ENCODE measurements at regions not wholly inside any gene's neighbourhood (a gene's known extent, or its start where the extent isn't known, plus 50 kb on each side); places are given as distances from the start of the nearest gene placed in this dataset.
"Not testable (repeated sequence)": the region's sequence is repeated elsewhere in the genome, so short reads cannot be mapped to it uniquely, and the experiment has no call there.

GRCh38 chr7:80008039-80008438, 126.6 kb upstream of the GNAI1 start:
- intact Hi-C loops (cut with DNase I) = no loop called here
- DNase-seq (no peak), ATAC-seq (no peak)
- TF ChIP-seq CTCF (IDR thresholded peaks at IDR 0.05) = no peak
- Histone ChIP-seq H3K27me3 (ENCODE audit: low read depth) (no peaks in the 10 kb centered on the region), H3K4me1 (no peaks in the 10 kb centered on the region), H3K4me3 (no peak overlapping the region), H3K9me3 (no peaks in the 10 kb centered on the region), H3K36me3 (no peaks in the 10 kb centered on the region), H3K27ac (no peak overlapping the region)

- Histone ChIP-seq H3K27ac (no peak overlapping the region), H3K4me3 (no peak overlapping the region), H3K4me1 (no peaks in the 10 kb centered on the region), H3K36me3 (no peaks in the 10 kb centered on the region), H3K9me3 (no peaks in the 10 kb centered on the region), H3K27me3 (ENCODE audit: low read depth) (no peaks in the 10 kb centered on the region)
- intact Hi-C loops (cut with DNase I) = no loop called here
- DNase-seq (no peak), ATAC-seq (no peak)
- TF ChIP-seq CTCF (IDR thresholded peaks at IDR 0.05) = no peak
These were observed 131.8 kb upstream of the GNAI1 start for GRCh38 chr7:80002865-80003264.

- DNase-seq (no peak), ATAC-seq (no peak)
- no peak overlapping the region for H3K27ac ChIP-seq
- H3K9me3 ChIP-seq = no peaks in the 10 kb centered on the region
- no peak for TF ChIP-seq CTCF (IDR thresholded peaks at IDR 0.05)
- no peaks in the 10 kb centered on the region for H3K36me3 ChIP-seq
- intact Hi-C loops (cut with DNase I) = no loop called here
- H3K4me3 ChIP-seq = no peak overlapping the region
- H3K27me3 ChIP-seq (ENCODE audit: low read depth) = no peaks in the 10 kb centered on the region
- no peaks in the 10 kb centered on the region for H3K4me1 ChIP-seq
These were observed 136.3 kb upstream of the GNAI1 start for GRCh38 chr7:79998363-79998762.

- DNase-seq (no peak), ATAC-seq (no peak)
- no peak for TF ChIP-seq CTCF (IDR thresholded peaks at IDR 0.05)
- H3K36me3 ChIP-seq = no peaks in the 10 kb centered on the region
- intact Hi-C loops (cut with DNase I) = no loop called here
- no peaks in the 10 kb centered on the region for H3K27me3 ChIP-seq (ENCODE audit: low read depth)
- no peak overlapping the region for H3K4me3 ChIP-seq
- no peaks in the 10 kb centered on the region for H3K4me1 ChIP-seq
- no peaks in the 10 kb centered on the region for H3K9me3 ChIP-seq
- H3K27ac ChIP-seq = no peak overlapping the region
These were observed 137.3 kb upstream of the GNAI1 start for GRCh38 chr7:79997345-79997744.

- H3K27ac ChIP-seq; H3K4me3 ChIP-seq; H3K9me3 ChIP-seq; DNase-seq; H3K36me3 ChIP-seq; H3K27me3 ChIP-seq (ENCODE audit: low read depth); ATAC-seq; H3K4me1 ChIP-seq; intact Hi-C loops (cut with DNase I): not testable (repeated sequence)
These were observed 138.9 kb upstream of the GNAI1 start for GRCh38 chr7:79995741-79996140.

- H3K27me3 ChIP-seq (ENCODE audit: low read depth) = no peaks in the 10 kb centered on the region
- ATAC-seq = no peak
- no peaks in the 10 kb centered on the region for H3K4me1 ChIP-seq
- H3K36me3 ChIP-seq = no peaks in the 10 kb centered on the region
- no peak overlapping the region for H3K27ac ChIP-seq
- TF ChIP-seq CTCF (IDR thresholded peaks at IDR 0.05) = no peak
- intact Hi-C loops (cut with DNase I) = no loop called here
- no peaks in the 10 kb centered on the region for H3K9me3 ChIP-seq
- DNase-seq = no peak
- no peak overlapping the region for H3K4me3 ChIP-seq
These were observed 146.0 kb upstream of the GNAI1 start for GRCh38 chr7:79988653-79989052.

Data from lower lobe of right lung (tissue), 2 donors.